ENCODE measurements at regions not wholly inside any gene's neighbourhood (a gene's known extent, or its start where the extent isn't known, plus 50 kb on each side); places are given as distances from the start of the nearest gene placed in this dataset.
"Not testable (repeated sequence)": the region's sequence is repeated elsewhere in the genome, so short reads cannot be mapped to it uniquely, and the experiment has no call there.

DNA sequence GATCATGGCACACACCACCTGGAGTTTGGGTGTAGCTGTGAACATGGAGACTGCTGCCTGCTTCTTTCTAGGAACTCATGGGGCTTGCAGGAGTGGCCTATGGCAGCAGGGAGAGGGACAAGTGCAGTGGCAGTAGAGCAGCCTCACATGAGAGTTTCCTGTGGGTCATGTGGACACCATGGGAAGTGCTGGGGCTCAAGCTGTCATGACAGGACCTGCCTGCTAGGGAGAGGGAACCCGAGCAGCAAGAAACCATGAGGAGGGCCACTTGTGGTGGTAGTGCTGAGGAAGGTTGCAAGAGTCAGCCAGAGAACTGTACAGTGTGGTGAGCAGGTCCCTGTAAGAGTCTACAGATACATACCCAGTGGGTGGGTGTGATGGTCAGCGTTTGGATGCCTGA, 73.8 kb upstream of the MRPS22 start:
- H3K4me3 ChIP-seq (ENCODE audit: low read depth in 1 of 2, low read length in 2 of 2), result no peak overlapping the region
- no peaks in the 10 kb centered on the region for H3K36me3 ChIP-seq (ENCODE audit: insufficient read depth, low read length)
- H3K4me2 ChIP-seq (ENCODE audit: insufficient read depth, low read length), result no peak overlapping the region
- H4K20me1 ChIP-seq (ENCODE audit: insufficient read depth, low read length), result no peaks in the 10 kb centered on the region
- no peaks in the 10 kb centered on the region for H3K4me1 ChIP-seq (ENCODE audit: insufficient read depth, low read length)
- peaks cover 3% of the 10 kb centered on the region for H3K27me3 ChIP-seq (ENCODE audit: insufficient read depth, low read length, poor library complexity)
- no peak overlapping the region for H3K27ac ChIP-seq (ENCODE audit: low read length)
- no peak for DNase-seq
- no peaks in the 10 kb centered on the region for H3K79me2 ChIP-seq (ENCODE audit: insufficient read depth, low read length)
- ATAC-seq (ENCODE audit: insufficient read depth, low read depth), result no peak
- H3K9me3 ChIP-seq (ENCODE audit: insufficient read depth, low read length, severe bottlenecking), result no peaks in the 10 kb centered on the region
- H3K9ac ChIP-seq (ENCODE audit: low read depth, low read length), result no peak overlapping the region
- H2AFZ ChIP-seq (ENCODE audit: low read depth, low read length), result no peak overlapping the region
- no peak for TF ChIP-seq EZH2 (IDR thresholded peaks at IDR 0.05; ENCODE audit: borderline replicate concordance, low read depth, low read length, severe bottlenecking)
- TF ChIP-seq, protein P1, sequence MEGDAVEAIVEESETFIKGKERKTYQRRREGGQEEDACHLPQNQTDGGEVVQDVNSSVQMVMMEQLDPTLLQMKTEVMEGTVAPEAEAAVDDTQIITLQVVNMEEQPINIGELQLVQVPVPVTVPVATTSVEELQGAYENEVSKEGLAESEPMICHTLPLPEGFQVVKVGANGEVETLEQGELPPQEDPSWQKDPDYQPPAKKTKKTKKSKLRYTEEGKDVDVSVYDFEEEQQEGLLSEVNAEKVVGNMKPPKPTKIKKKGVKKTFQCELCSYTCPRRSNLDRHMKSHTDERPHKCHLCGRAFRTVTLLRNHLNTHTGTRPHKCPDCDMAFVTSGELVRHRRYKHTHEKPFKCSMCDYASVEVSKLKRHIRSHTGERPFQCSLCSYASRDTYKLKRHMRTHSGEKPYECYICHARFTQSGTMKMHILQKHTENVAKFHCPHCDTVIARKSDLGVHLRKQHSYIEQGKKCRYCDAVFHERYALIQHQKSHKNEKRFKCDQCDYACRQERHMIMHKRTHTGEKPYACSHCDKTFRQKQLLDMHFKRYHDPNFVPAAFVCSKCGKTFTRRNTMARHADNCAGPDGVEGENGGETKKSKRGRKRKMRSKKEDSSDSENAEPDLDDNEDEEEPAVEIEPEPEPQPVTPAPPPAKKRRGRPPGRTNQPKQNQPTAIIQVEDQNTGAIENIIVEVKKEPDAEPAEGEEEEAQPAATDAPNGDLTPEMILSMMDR (IDR thresholded peaks at IDR 0.05; ENCODE audit: borderline replicate concordance, extremely low read depth, low read length, poor library complexity, severe bottlenecking), result no peak

DNA sequence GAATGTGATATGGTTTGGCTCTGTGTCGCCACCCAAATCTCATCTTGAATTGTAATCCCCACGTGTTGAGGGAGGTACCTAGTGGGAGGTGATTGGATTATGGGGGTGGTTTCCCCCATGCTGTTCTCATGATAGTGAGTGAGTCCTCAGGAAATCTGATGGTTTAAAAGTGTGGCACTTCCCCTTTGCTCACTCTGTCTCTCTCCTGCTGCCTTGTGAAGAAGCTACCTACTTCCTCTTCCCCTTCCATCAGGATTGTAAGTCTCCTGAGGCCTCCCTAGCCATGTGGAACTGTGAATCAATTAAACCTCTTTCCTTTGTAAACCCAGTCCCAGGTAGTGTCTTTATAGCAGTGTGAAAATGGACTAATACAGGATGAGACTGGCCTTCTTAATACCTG, 73.2 kb upstream of the MRPS22 start:
- DNase-seq; H3K79me2 ChIP-seq (ENCODE audit: insufficient read depth, low read length); H4K20me1 ChIP-seq (ENCODE audit: insufficient read depth, low read length); H3K9ac ChIP-seq (ENCODE audit: low read depth, low read length); ATAC-seq (ENCODE audit: insufficient read depth, low read depth); H2AFZ ChIP-seq (ENCODE audit: low read depth, low read length); H3K4me2 ChIP-seq (ENCODE audit: insufficient read depth, low read length); H3K27me3 ChIP-seq (ENCODE audit: insufficient read depth, low read length, poor library complexity); H3K9me3 ChIP-seq (ENCODE audit: insufficient read depth, low read length, severe bottlenecking); H3K4me3 ChIP-seq (ENCODE audit: low read depth in 1 of 2, low read length in 2 of 2); H3K27ac ChIP-seq (ENCODE audit: low read length); H3K4me1 ChIP-seq (ENCODE audit: insufficient read depth, low read length); H3K36me3 ChIP-seq (ENCODE audit: insufficient read depth, low read length): not testable (repeated sequence)

DNA sequence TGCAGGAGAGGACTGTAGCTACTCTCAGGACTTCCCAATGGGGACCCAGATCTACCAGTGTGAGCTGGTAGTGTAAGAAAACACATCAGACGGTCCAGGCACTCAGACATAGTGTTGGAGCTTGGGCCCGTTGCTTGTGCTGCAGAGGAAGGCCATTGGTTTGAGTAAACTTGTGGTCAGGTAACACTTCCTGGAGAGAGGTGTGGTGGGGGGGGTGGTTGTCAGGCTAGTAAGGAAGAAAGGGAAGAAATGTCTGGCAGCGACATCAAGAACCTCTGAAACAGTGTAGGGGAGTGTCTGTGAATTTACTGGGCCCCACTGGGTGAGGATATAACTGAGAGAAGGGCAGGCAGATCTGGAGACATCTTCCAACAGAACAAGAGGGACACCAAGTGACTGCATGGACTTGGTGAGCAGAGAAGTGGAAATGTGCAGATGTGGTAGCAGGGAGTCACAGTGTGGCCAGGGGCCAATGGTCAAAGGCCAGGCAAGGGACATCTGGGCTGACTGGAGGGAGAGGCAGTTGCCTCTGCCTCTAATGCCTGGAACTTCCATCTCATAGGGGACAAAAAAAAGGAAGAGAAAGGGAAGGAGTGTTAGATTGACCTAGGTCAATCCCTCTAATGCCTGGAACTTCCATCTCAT, 63.7 kb upstream of the MRPS22 start:
- no peak for DNase-seq

GRCh38 chr3:139281096-139281495, 62.7 kb upstream of the MRPS22 start:
- DNase-seq (no peak), ATAC-seq (ENCODE audit: insufficient read depth, low read depth) (no peak)
- no peak for TF ChIP-seq EZH2 (IDR thresholded peaks at IDR 0.05; ENCODE audit: borderline replicate concordance, low read depth, low read length, severe bottlenecking)
- TF ChIP-seq, protein P1 (IDR thresholded peaks at IDR 0.05; ENCODE audit: borderline replicate concordance, extremely low read depth, low read length, poor library complexity, severe bottlenecking), result no peak
- no peak overlapping the region for H3K4me2 ChIP-seq (ENCODE audit: insufficient read depth, low read length)
- H3K36me3 ChIP-seq (ENCODE audit: insufficient read depth, low read length), result no peaks in the 10 kb centered on the region
- H3K9me3 ChIP-seq (ENCODE audit: insufficient read depth, low read length, severe bottlenecking), result no peaks in the 10 kb centered on the region
- no peak overlapping the region for H3K27ac ChIP-seq (ENCODE audit: low read length)
- H3K79me2 ChIP-seq (ENCODE audit: insufficient read depth, low read length), result no peaks in the 10 kb centered on the region
- H3K9ac ChIP-seq (ENCODE audit: low read depth, low read length), result no peak overlapping the region
- H3K4me3 ChIP-seq (ENCODE audit: low read depth in 1 of 2, low read length in 2 of 2), result no peak overlapping the region
- no peak overlapping the region for H2AFZ ChIP-seq (ENCODE audit: low read depth, low read length)
- H3K27me3 ChIP-seq (ENCODE audit: insufficient read depth, low read length, poor library complexity), result no peaks in the 10 kb centered on the region
- no peaks in the 10 kb centered on the region for H3K4me1 ChIP-seq (ENCODE audit: insufficient read depth, low read length)
- no peaks in the 10 kb centered on the region for H4K20me1 ChIP-seq (ENCODE audit: insufficient read depth, low read length)

More for the DNA sequence above, 63.7 kb upstream of the MRPS22 start:
- no peak for ATAC-seq (ENCODE audit: insufficient read depth, low read depth)
- Histone ChIP-seq H3K9ac (ENCODE audit: low read depth, low read length) (no peak overlapping the region), H3K4me3 (ENCODE audit: low read depth in 1 of 2, low read length in 2 of 2) (no peak overlapping the region), H3K9me3 (ENCODE audit: insufficient read depth, low read length, severe bottlenecking) (no peaks in the 10 kb centered on the region), H4K20me1 (ENCODE audit: insufficient read depth, low read length) (no peaks in the 10 kb centered on the region), H3K79me2 (ENCODE audit: insufficient read depth, low read length) (no peaks in the 10 kb centered on the region), H3K27me3 (ENCODE audit: insufficient read depth, low read length, poor library complexity) (peaks cover 4% of the 10 kb centered on the region), H3K4me2 (ENCODE audit: insufficient read depth, low read length) (no peak overlapping the region), H3K27ac (ENCODE audit: low read length) (no peak overlapping the region), H2AFZ (ENCODE audit: low read depth, low read length) (no peak overlapping the region), H3K36me3 (ENCODE audit: insufficient read depth, low read length) (no peaks in the 10 kb centered on the region), H3K4me1 (ENCODE audit: insufficient read depth, low read length) (no peaks in the 10 kb centered on the region)
- TF ChIP-seq EZH2 (IDR thresholded peaks at IDR 0.05; ENCODE audit: borderline replicate concordance, low read depth, low read length, severe bottlenecking), result no peak

Data from DND-41 (cell line).